Body of pancreas (tissue), 4 donors: ENCODE measurements at regions not wholly inside any gene's neighbourhood (a gene's known extent, or its start where the extent isn't known, plus 50 kb on each side); places are given as distances from the start of the nearest gene placed in this dataset.

Experiments used
- POLR2A ChIP-seq, 3 donors: fragments of 450-650 bp; IDR thresholded peaks; one replicate each; pipeline ENCODE4 v1.6.1; 2016; ENCODE audit warnings: antibody characterized with exemption in 3 of 3, mild to moderate bottlenecking in 2 of 3
- TF ChIP-seq, protein P1 (sequence below), 7 experiments: fragments of 450-650 bp in 4 of 7; fragments of 200-600 bp in 3 of 7; sonication (generic) in 3 of 7; IDR thresholded peaks; one replicate each; pipeline ENCODE4 v1.5.1; 2016 to 2019; ENCODE audit warnings: antibody characterized with exemption in 7 of 7

DNA sequence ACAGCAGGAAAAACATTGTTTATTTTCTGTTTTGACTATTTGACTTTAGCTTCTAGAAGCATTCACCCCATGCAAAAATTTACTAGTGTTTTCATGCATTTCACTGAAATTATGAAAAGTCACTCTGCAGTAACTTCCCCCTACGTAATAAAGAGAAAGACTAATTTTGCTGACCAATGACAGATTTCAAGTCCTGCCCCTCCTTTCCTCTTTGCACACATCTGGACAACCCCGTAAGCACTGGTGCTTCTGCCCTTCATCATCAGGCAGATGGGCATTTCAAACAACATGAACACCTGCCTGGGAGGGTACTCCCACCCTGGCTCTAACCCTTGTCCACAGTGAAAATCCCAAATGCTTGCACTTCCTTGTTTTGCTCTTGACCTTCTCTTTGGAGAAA, 815.0 kb upstream of the ID2 start:
- TF ChIP-seq, protein P1, sequence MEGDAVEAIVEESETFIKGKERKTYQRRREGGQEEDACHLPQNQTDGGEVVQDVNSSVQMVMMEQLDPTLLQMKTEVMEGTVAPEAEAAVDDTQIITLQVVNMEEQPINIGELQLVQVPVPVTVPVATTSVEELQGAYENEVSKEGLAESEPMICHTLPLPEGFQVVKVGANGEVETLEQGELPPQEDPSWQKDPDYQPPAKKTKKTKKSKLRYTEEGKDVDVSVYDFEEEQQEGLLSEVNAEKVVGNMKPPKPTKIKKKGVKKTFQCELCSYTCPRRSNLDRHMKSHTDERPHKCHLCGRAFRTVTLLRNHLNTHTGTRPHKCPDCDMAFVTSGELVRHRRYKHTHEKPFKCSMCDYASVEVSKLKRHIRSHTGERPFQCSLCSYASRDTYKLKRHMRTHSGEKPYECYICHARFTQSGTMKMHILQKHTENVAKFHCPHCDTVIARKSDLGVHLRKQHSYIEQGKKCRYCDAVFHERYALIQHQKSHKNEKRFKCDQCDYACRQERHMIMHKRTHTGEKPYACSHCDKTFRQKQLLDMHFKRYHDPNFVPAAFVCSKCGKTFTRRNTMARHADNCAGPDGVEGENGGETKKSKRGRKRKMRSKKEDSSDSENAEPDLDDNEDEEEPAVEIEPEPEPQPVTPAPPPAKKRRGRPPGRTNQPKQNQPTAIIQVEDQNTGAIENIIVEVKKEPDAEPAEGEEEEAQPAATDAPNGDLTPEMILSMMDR (IDR thresholded peaks at IDR 0.05), result no peak
- TF ChIP-seq POLR2A (IDR thresholded peaks at IDR 0.05), result no peak
